Psoas muscle (tissue), 7 donors: ENCODE measurements at regions not wholly inside any gene's neighbourhood (a gene's known extent, or its start where the extent isn't known, plus 50 kb on each side); places are given as distances from the start of the nearest gene placed in this dataset.

Experiments used
- ATAC-seq, 4 donors: fragments of 200-7000 bp; cut with Tn5 transposase; one replicate each; pipeline ENCODE4 v1.9.1; 2020; ENCODE audit warnings: moderate library complexity in 3 of 4, mild to moderate bottlenecking in 2 of 4
- DNase-seq, 2 donors: peaks; one replicate each; pipeline ENCODE4 v3.0.0-alpha.2; 2020
- H3K27ac ChIP-seq: fragments of 200-600 bp; one replicate; pipeline ENCODE4 v1.8.0; 2022
- H3K27me3 ChIP-seq, 3 donors: fragments of 200-600 bp in 1 of 3; one replicate each; pipeline versions ENCODE4 v1.6.1 to v1.8.0; 2013 to 2022; ENCODE audit warnings: low read length in 2 of 3, mild to moderate bottlenecking in 2 of 3, moderate library complexity in 1 of 3; ENCODE audit not compliant: insufficient read depth in 3 of 3
- H3K36me3 ChIP-seq, 2 donors: fragments of 200-600 bp in 1 of 2; one replicate each; pipeline versions ENCODE4 v1.6.1 to v1.8.0; 2013 to 2022; ENCODE audit warnings: low read depth in 1 of 2, mild to moderate bottlenecking in 1 of 2, moderate library complexity in 1 of 2; ENCODE audit not compliant: insufficient read depth in 1 of 2
- H3K4me1 ChIP-seq: fragments of 200-600 bp; one replicate; pipeline ENCODE4 v1.8.0; 2022
- H3K4me3 ChIP-seq: fragments of 200-600 bp; one replicate; pipeline ENCODE4 v1.8.0; 2022; ENCODE audit warnings: mild to moderate bottlenecking
- H3K9me3 ChIP-seq: fragments of 200-600 bp; one replicate; pipeline ENCODE4 v1.8.0; 2022
- CTCF ChIP-seq: fragments of 200-600 bp; IDR thresholded peaks from one replicate; pipeline ENCODE4 v1.8.0; 2022; ENCODE audit warnings: antibody characterized with exemption
- WGBS, 3 donors: extraction: QIAGEN DNeasy Blood & Tissue Kit; methylation state at CpG; one replicate each; pipeline versions ENCODE4 v1.1.6 to v1.1.7; 2013; 5-methylcytosine and 5-hydroxymethylcytosine counted together
- intact Hi-C, 2 donors: fragments of 100-400 bp; cut with DNase I; formaldehyde crosslinking; loops; one replicate each; pipeline versions ENCODE4 v1.11.0 to v1.14.2; 2022
- donor health status: healthy with polysubstance abuse.
- donor health status: DM: no; HTN: no; CAD: no; lungs with moderate emphysema.
- donor health status: Bipolar disorder and iron deficiency.
- donor health status: healthy.
- donor health status: DM: yes; HTN: yes; CAD: no.
- donor health status: DM: no; HTN: no; CAD: no.
- donor health status: DM: yes; HTN: yes; CAD: no.

- intact Hi-C loops, result loop anchor here in 1 of 2 donors (10.0 kb wide), 2 partner anchors 689 to 959 kb away; no protein-coding TSS in a partner anchor
- Histone ChIP-seq H3K4me3 (no peak overlapping the region), H3K27ac (no peak overlapping the region), H3K9me3 (no peaks in the 10 kb centered on the region), H3K36me3 (no peaks in the 10 kb centered on the region), H3K27me3 (no peaks in the 10 kb centered on the region), H3K4me1 (no peaks in the 10 kb centered on the region)
- DNase-seq (no peak), ATAC-seq (no peak)
- WGBS, 3 donors, result 62 to 70% (median 68%) methylated on average over 2 of the region's 2 CpGs
- TF ChIP-seq CTCF, result no peak
These were observed 94.6 kb upstream of the SNTG2 start for GRCh38 chr2:856041-856440.

GRCh38 chr2:855177-855576 lies 95.5 kb upstream of the SNTG2 start:
- no peaks in the 10 kb centered on the region for H3K9me3 ChIP-seq
- DNase-seq, result no peak
- no peak overlapping the region for H3K27ac ChIP-seq
- WGBS, 3 donors, result 80 to 84% (median 83%) methylated on average over 10 of the region's 10 CpGs
- no peak for TF ChIP-seq CTCF
- no peak for ATAC-seq
- no peaks in the 10 kb centered on the region for H3K36me3 ChIP-seq
- no peaks in the 10 kb centered on the region for H3K27me3 ChIP-seq
- no peaks in the 10 kb centered on the region for H3K4me1 ChIP-seq
- H3K4me3 ChIP-seq, result no peak overlapping the region
- intact Hi-C loops, result loop anchor here in 1 of 2 donors (10.0 kb wide), 2 partner anchors 690 to 960 kb away; no protein-coding TSS in a partner anchor

- ATAC-seq (no peak), DNase-seq (no peak)
- Histone ChIP-seq H3K36me3 (no peaks in the 10 kb centered on the region), H3K27me3 (no peaks in the 10 kb centered on the region), H3K27ac (no peak overlapping the region), H3K4me3 (no peak overlapping the region), H3K9me3 (no peaks in the 10 kb centered on the region), H3K4me1 (no peaks in the 10 kb centered on the region)
- intact Hi-C loops, result loop anchor here in 1 of 2 donors (10.0 kb wide), 2 partner anchors 690 to 960 kb away; no protein-coding TSS in a partner anchor
- 33 to 36% (median 35%) methylated on average over 3 of the region's 3 CpGs for WGBS, 3 donors
- TF ChIP-seq CTCF, result peak; percentile 43
These were observed 96.2 kb upstream of the SNTG2 start for GRCh38 chr2:854460-854859.

- H3K36me3 ChIP-seq, result no peaks in the 10 kb centered on the region
- H3K9me3 ChIP-seq, result no peaks in the 10 kb centered on the region
- ATAC-seq, result no peak
- H3K4me3 ChIP-seq, result no peak overlapping the region
- no peaks in the 10 kb centered on the region for H3K27me3 ChIP-seq
- no peak overlapping the region for H3K27ac ChIP-seq
- WGBS, 3 donors, result 38 to 53% (median 51%) methylated on average over 19 of the region's 19 CpGs
- H3K4me1 ChIP-seq, result no peaks in the 10 kb centered on the region
- DNase-seq, result no peak
- intact Hi-C loops, result loop anchor here in 1 of 2 donors (10.0 kb wide), 2 partner anchors 691 to 961 kb away; no protein-coding TSS in a partner anchor
- TF ChIP-seq CTCF, result no peak
These were observed 97.3 kb upstream of the SNTG2 start for GRCh38 chr2:853203-853870.

GRCh38 chr2:852168-852567 lies 98.5 kb upstream of the SNTG2 start:
- no peak overlapping the region for H3K4me3 ChIP-seq
- H3K9me3 ChIP-seq, result no peaks in the 10 kb centered on the region
- H3K36me3 ChIP-seq, result no peaks in the 10 kb centered on the region
- H3K4me1 ChIP-seq, result no peaks in the 10 kb centered on the region
- 92 to 96% (median 95%) methylated on average over 6 of the region's 6 CpGs for WGBS, 3 donors
- DNase-seq (no peak), ATAC-seq (no peak)
- H3K27ac ChIP-seq, result no peak overlapping the region
- H3K27me3 ChIP-seq, result no peaks in the 10 kb centered on the region
- no peak for TF ChIP-seq CTCF
- intact Hi-C loops, result loop anchor here in 1 of 2 donors (10.0 kb wide), 2 partner anchors 693 to 963 kb away; no protein-coding TSS in a partner anchor
